ENCODE measurements at regions not wholly inside any gene's neighbourhood (a gene's known extent, or its start where the extent isn't known, plus 50 kb on each side); places are given as distances from the start of the nearest gene placed in this dataset.

- Mint-ChIP-seq H3K4me3 (no peak overlapping the region), H3K4me1 (ENCODE audit: low read depth) (peaks cover 5% of the 10 kb centered on the region), H3K27ac (no peak overlapping the region), H3K27me3 (no peaks in the 10 kb centered on the region), H3K36me3 (ENCODE audit: low read depth) (no peaks in the 10 kb centered on the region), H3K9me3 (no peaks in the 10 kb centered on the region)
- no peak for DNase-seq
These were observed 245.9 kb downstream of the PLPP3 start for GRCh38 chr1:56333461-56333860.

- Mint-ChIP-seq H3K27ac (no peak overlapping the region), H3K9me3 (no peaks in the 10 kb centered on the region), H3K27me3 (no peaks in the 10 kb centered on the region), H3K4me1 (ENCODE audit: low read depth) (peaks cover 5% of the 10 kb centered on the region), H3K36me3 (ENCODE audit: low read depth) (no peaks in the 10 kb centered on the region), H3K4me3 (no peak overlapping the region)
- DNase-seq, result no peak
These were observed 247.3 kb downstream of the PLPP3 start for GRCh38 chr1:56331892-56332567.

GRCh38 chr1:56331207-56331891 is 248.0 kb downstream of the PLPP3 start:
- no peaks in the 10 kb centered on the region for H3K36me3 Mint-ChIP-seq (ENCODE audit: low read depth)

GRCh38 chr1:56330391-56331026 is 248.9 kb downstream of the PLPP3 start:
- H3K36me3 Mint-ChIP-seq (ENCODE audit: low read depth), result no peaks in the 10 kb centered on the region
- H3K9me3 Mint-ChIP-seq, result peaks cover 4% of the 10 kb centered on the region
- H3K4me1 Mint-ChIP-seq (ENCODE audit: low read depth), result peaks cover 5% of the 10 kb centered on the region
- no peak overlapping the region for H3K27ac Mint-ChIP-seq
- no peak for DNase-seq
- H3K27me3 Mint-ChIP-seq, result no peaks in the 10 kb centered on the region
- H3K4me3 Mint-ChIP-seq, result no peak overlapping the region

More at GRCh38 chr1:56331207-56331891, 248.0 kb downstream of the PLPP3 start:
- Mint-ChIP-seq H3K4me3 (no peak overlapping the region), H3K4me1 (ENCODE audit: low read depth) (peaks cover 5% of the 10 kb centered on the region), H3K9me3 (no peaks in the 10 kb centered on the region), H3K27me3 (no peaks in the 10 kb centered on the region), H3K27ac (no peak overlapping the region)
- DNase-seq, result no peak

- Mint-ChIP-seq H3K4me3 (no peak overlapping the region), H3K27me3 (no peaks in the 10 kb centered on the region), H3K9me3 (peaks cover 4% of the 10 kb centered on the region), H3K4me1 (ENCODE audit: low read depth) (peaks cover 5% of the 10 kb centered on the region), H3K27ac (no peak overlapping the region), H3K36me3 (ENCODE audit: low read depth) (no peaks in the 10 kb centered on the region)
- no peak for DNase-seq
These were observed 249.4 kb downstream of the PLPP3 start for GRCh38 chr1:56329970-56330369.

- Mint-ChIP-seq H3K4me1 (ENCODE audit: low read depth) (peaks cover 5% of the 10 kb centered on the region), H3K4me3 (no peak overlapping the region), H3K27me3 (no peaks in the 10 kb centered on the region), H3K9me3 (peaks cover 4% of the 10 kb centered on the region), H3K27ac (no peak overlapping the region), H3K36me3 (ENCODE audit: low read depth) (no peaks in the 10 kb centered on the region)
- DNase-seq, result no peak
These were observed 252.2 kb downstream of the PLPP3 start for GRCh38 chr1:56327195-56327594.

GRCh38 chr1:56326056-56326455 is 253.3 kb downstream of the PLPP3 start:
- Mint-ChIP-seq H3K4me3 (no peak overlapping the region), H3K27me3 (no peaks in the 10 kb centered on the region), H3K27ac (no peak overlapping the region), H3K36me3 (ENCODE audit: low read depth) (no peaks in the 10 kb centered on the region), H3K4me1 (ENCODE audit: low read depth) (peaks cover 5% of the 10 kb centered on the region), H3K9me3 (peaks cover 4% of the 10 kb centered on the region)
- DNase-seq, result no peak

- Mint-ChIP-seq H3K36me3 (ENCODE audit: low read depth) (no peaks in the 10 kb centered on the region), H3K27ac (no peak overlapping the region), H3K4me1 (ENCODE audit: low read depth) (peaks cover 2% of the 10 kb centered on the region), H3K4me3 (no peak overlapping the region), H3K27me3 (no peaks in the 10 kb centered on the region), H3K9me3 (peaks cover 4% of the 10 kb centered on the region)
- DNase-seq, result no peak
These were observed 254.9 kb downstream of the PLPP3 start for GRCh38 chr1:56324504-56324903.

- no peaks in the 10 kb centered on the region for H3K36me3 Mint-ChIP-seq (ENCODE audit: low read depth)
- H3K4me1 Mint-ChIP-seq (ENCODE audit: low read depth), result no peaks in the 10 kb centered on the region
- no peak overlapping the region for H3K4me3 Mint-ChIP-seq
- peaks cover 4% of the 10 kb centered on the region for H3K9me3 Mint-ChIP-seq
- DNase-seq, result no peak
- no peaks in the 10 kb centered on the region for H3K27me3 Mint-ChIP-seq
- no peak overlapping the region for H3K27ac Mint-ChIP-seq
These were observed 257.2 kb downstream of the PLPP3 start for GRCh38 chr1:56322211-56322610.

- Mint-ChIP-seq H3K27me3 (no peaks in the 10 kb centered on the region), H3K4me1 (ENCODE audit: low read depth) (no peaks in the 10 kb centered on the region), H3K9me3 (peaks cover 4% of the 10 kb centered on the region), H3K4me3 (no peak overlapping the region), H3K27ac (no peak overlapping the region), H3K36me3 (ENCODE audit: low read depth) (no peaks in the 10 kb centered on the region)
- DNase-seq, result no peak
These were observed 258.2 kb downstream of the PLPP3 start for GRCh38 chr1:56321150-56321490.

GRCh38 chr1:56320464-56321149 is 258.8 kb downstream of the PLPP3 start:
- H3K4me1 Mint-ChIP-seq (ENCODE audit: low read depth), result no peaks in the 10 kb centered on the region
- no peak overlapping the region for H3K27ac Mint-ChIP-seq
- H3K36me3 Mint-ChIP-seq (ENCODE audit: low read depth), result no peaks in the 10 kb centered on the region
- H3K9me3 Mint-ChIP-seq, result peaks cover under 1% of the 10 kb centered on the region
- H3K4me3 Mint-ChIP-seq, result no peak overlapping the region
- no peaks in the 10 kb centered on the region for H3K27me3 Mint-ChIP-seq
- DNase-seq, result no peak

- H3K36me3 Mint-ChIP-seq (ENCODE audit: low read depth), result no peaks in the 10 kb centered on the region
- peaks cover 3% of the 10 kb centered on the region for H3K9me3 Mint-ChIP-seq
- H3K27me3 Mint-ChIP-seq, result no peaks in the 10 kb centered on the region
These were observed 261.6 kb downstream of the PLPP3 start for GRCh38 chr1:56317722-56318121.

GRCh38 chr1:56315293-56315942 is 263.9 kb downstream of the PLPP3 start:
- Mint-ChIP-seq H3K27ac (no peak overlapping the region), H3K36me3 (ENCODE audit: low read depth) (no peaks in the 10 kb centered on the region), H3K4me3 (no peak overlapping the region), H3K9me3 (peaks cover 6% of the 10 kb centered on the region), H3K4me1 (ENCODE audit: low read depth) (no peaks in the 10 kb centered on the region), H3K27me3 (peaks cover 3% of the 10 kb centered on the region)
- DNase-seq, result no peak

More at GRCh38 chr1:56317722-56318121, 261.6 kb downstream of the PLPP3 start:
- no peak for DNase-seq
- Mint-ChIP-seq H3K4me3 (no peak overlapping the region), H3K4me1 (ENCODE audit: low read depth) (no peaks in the 10 kb centered on the region), H3K27ac (no peak overlapping the region)

- H3K27ac Mint-ChIP-seq, result no peak overlapping the region
- peaks cover 6% of the 10 kb centered on the region for H3K9me3 Mint-ChIP-seq
- H3K4me1 Mint-ChIP-seq (ENCODE audit: low read depth), result no peaks in the 10 kb centered on the region
- peaks cover 3% of the 10 kb centered on the region for H3K27me3 Mint-ChIP-seq
- DNase-seq, result no peak
- no peaks in the 10 kb centered on the region for H3K36me3 Mint-ChIP-seq (ENCODE audit: low read depth)
- no peak overlapping the region for H3K4me3 Mint-ChIP-seq
These were observed 265.8 kb downstream of the PLPP3 start for GRCh38 chr1:56313560-56313959.

All from activated T-cell treated with anti-CD3 and anti-CD28 coated beads, Interleukin-2, amount 50 U/mL, for 24 hours (primary cell).